Skeletal muscle satellite cell (primary cell): ENCODE measurements at regions not wholly inside any gene's neighbourhood (a gene's known extent, or its start where the extent isn't known, plus 50 kb on each side); places are given as distances from the start of the nearest gene placed in this dataset.

Source experiments
- H3K27me3 ChIP-seq: 2 replicates; pipeline ENCODE4 v1.7.0; 2013; ENCODE audit warnings: low read length; ENCODE audit not compliant: control insufficient read depth, insufficient read depth
- H3K36me3 ChIP-seq: 2 replicates; pipeline ENCODE4 v1.7.0; 2013; ENCODE audit warnings: mild to moderate bottlenecking, control low read depth, low read length; ENCODE audit not compliant: insufficient read depth
- H3K4me1 ChIP-seq: 2 replicates; pipeline ENCODE4 v1.7.0; 2013; ENCODE audit warnings: low read length; ENCODE audit not compliant: control insufficient read depth, insufficient read depth
- H3K4me2 ChIP-seq: 2 replicates; pipeline ENCODE4 v1.7.0; 2013; ENCODE audit warnings: mild to moderate bottlenecking, low read length
- H3K4me3 ChIP-seq: 2 replicates; pipeline ENCODE4 v1.7.0; 2013; ENCODE audit warnings: low read length
- H3K9ac ChIP-seq: 2 replicates; pipeline ENCODE4 v1.7.0; 2013; ENCODE audit warnings: mild to moderate bottlenecking, low read depth, low read length, moderate library complexity
- H3K9me3 ChIP-seq: replicated peaks from 2 replicates; pipeline ENCODE4 v1.7.0; 2013; ENCODE audit warnings: mild to moderate bottlenecking, control low read depth, low read length

DNA sequence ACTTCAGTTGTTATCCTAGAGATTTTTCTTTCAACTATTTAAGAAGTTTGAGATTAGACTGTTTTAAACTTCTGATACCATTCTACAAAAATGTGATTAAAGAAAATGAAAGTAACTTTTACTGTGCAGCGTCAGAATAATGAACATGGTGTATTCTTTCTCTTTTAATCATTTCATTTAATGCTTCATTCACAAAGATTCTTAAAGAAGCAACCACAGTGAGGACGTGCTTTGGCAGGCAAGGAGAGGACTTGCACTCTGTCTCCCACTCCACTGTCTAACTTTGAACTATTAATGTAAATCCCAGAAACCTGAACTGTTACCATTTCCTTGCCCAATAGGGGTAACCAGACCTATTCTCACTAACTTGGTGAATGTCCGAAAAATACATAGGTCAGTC is 137.0 kb downstream of the KCNRG start:
- Histone ChIP-seq H3K36me3 (no peaks in the 10 kb centered on the region), H3K4me2 (peak overlapping the region; percentile 72), H3K4me1 (peaks cover 15% of the 10 kb centered on the region), H3K27me3 (no peaks in the 10 kb centered on the region), H3K4me3 (peak overlapping the region; percentile 38), H3K9me3 (no peaks in the 10 kb centered on the region), H3K9ac (no peak overlapping the region)

- Histone ChIP-seq H3K27me3 (no peaks in the 10 kb centered on the region), H3K4me2 (peak overlapping the region; percentile 72), H3K4me1 (peaks cover 15% of the 10 kb centered on the region), H3K4me3 (peak overlapping the region; percentile 40), H3K9ac (no peak overlapping the region), H3K9me3 (no peaks in the 10 kb centered on the region), H3K36me3 (no peaks in the 10 kb centered on the region)
Observed at GRCh38 chr13:50152655-50153309, 137.5 kb downstream of the KCNRG start.

DNA sequence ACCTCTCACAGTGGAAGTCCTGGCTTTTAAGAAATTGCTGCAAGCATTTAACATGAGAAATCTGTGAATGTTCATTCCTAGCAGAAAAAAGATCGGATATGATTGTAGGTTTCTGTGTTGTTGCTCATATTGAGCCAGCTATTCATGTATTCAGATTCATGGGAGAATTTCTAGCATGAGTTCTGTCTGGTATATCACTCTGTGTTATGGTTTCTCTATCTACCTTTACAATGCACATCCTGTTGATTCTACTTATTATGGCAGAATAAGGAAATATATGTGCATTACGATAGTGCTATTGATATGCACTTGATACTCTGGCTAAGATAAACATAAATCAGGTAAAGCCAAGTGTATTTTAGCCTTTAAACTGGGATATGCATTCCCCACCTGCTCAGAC is 138.2 kb downstream of the KCNRG start:
- Histone ChIP-seq H3K4me1 (peaks cover 15% of the 10 kb centered on the region), H3K4me3 (no peak overlapping the region), H3K9ac (no peak overlapping the region), H3K9me3 (no peaks in the 10 kb centered on the region), H3K27me3 (no peaks in the 10 kb centered on the region), H3K36me3 (no peaks in the 10 kb centered on the region), H3K4me2 (peak overlapping the region; percentile 72)

- Histone ChIP-seq H3K9me3 (no peaks in the 10 kb centered on the region), H3K9ac (no peak overlapping the region), H3K4me3 (no peak overlapping the region), H3K27me3 (no peaks in the 10 kb centered on the region), H3K4me2 (no peak overlapping the region), H3K36me3 (no peaks in the 10 kb centered on the region), H3K4me1 (peaks cover 15% of the 10 kb centered on the region)
Observed at GRCh38 chr13:50153876-50154275, 138.6 kb downstream of the KCNRG start.

DNA sequence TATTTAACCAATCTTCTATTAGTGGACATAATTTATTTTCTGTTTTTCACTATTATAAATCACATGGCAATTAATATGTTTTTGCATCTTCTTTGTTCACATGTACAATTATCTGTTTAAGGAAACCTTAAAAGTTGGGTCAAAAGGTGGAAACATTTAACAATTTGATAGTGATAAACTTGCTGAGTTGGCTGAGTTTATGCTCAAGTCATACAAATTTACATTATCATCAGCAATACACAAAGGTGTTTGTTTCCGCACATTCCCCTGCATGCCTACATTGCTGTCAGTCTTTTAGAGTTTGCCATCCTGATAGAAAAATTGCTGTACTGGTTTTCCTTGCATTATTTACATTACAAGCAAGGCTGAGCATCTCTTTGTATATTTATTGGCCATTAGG is 139.5 kb downstream of the KCNRG start:
- H3K4me3 ChIP-seq, result no peak overlapping the region
- H3K27me3 ChIP-seq, result no peaks in the 10 kb centered on the region
- H3K36me3 ChIP-seq, result no peaks in the 10 kb centered on the region
- H3K4me2 ChIP-seq, result no peak overlapping the region
- H3K9ac ChIP-seq, result no peak overlapping the region
- peaks cover 15% of the 10 kb centered on the region for H3K4me1 ChIP-seq
- H3K9me3 ChIP-seq, result no peaks in the 10 kb centered on the region

GRCh38 chr13:50156140-50156539 is 140.9 kb downstream of the KCNRG start:
- H3K9me3 ChIP-seq, result no peaks in the 10 kb centered on the region

DNA sequence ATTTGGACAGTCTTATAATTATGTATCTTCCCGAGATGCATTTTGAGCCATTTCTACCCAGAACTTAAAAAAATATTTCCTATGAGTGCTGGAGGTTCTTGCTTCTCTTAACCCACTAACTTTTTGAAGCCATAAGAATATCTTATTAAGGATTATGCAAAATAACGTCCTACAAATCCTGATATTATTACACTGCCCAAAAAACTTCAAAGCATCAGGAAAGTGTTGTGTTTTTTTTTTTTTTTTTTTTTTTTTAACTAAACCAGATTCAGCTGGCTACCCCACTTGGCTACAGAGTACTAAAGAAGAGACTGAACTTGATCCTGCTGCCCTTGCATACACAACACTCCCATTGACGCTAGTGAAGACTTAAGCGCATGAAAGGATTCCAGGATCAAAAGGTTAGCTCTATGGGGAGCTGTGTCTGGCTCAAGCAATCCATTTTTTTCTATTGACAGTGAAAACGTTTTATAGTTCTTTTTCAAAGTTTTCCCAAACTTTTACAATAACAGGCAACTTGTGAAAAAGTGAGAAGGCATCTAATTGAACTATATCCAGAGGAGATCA is 141.4 kb downstream of the KCNRG start:
- Histone ChIP-seq H3K36me3 (no peaks in the 10 kb centered on the region), H3K4me1 (peaks cover 20% of the 10 kb centered on the region), H3K4me3 (no peak overlapping the region), H3K4me2 (no peak overlapping the region), H3K9me3 (no peaks in the 10 kb centered on the region), H3K9ac (no peak overlapping the region), H3K27me3 (no peaks in the 10 kb centered on the region)

More at GRCh38 chr13:50156140-50156539, 140.9 kb downstream of the KCNRG start:
- Histone ChIP-seq H3K4me3 (no peak overlapping the region), H3K27me3 (no peaks in the 10 kb centered on the region), H3K4me2 (no peak overlapping the region), H3K4me1 (peaks cover 20% of the 10 kb centered on the region), H3K9ac (no peak overlapping the region), H3K36me3 (no peaks in the 10 kb centered on the region)

DNA sequence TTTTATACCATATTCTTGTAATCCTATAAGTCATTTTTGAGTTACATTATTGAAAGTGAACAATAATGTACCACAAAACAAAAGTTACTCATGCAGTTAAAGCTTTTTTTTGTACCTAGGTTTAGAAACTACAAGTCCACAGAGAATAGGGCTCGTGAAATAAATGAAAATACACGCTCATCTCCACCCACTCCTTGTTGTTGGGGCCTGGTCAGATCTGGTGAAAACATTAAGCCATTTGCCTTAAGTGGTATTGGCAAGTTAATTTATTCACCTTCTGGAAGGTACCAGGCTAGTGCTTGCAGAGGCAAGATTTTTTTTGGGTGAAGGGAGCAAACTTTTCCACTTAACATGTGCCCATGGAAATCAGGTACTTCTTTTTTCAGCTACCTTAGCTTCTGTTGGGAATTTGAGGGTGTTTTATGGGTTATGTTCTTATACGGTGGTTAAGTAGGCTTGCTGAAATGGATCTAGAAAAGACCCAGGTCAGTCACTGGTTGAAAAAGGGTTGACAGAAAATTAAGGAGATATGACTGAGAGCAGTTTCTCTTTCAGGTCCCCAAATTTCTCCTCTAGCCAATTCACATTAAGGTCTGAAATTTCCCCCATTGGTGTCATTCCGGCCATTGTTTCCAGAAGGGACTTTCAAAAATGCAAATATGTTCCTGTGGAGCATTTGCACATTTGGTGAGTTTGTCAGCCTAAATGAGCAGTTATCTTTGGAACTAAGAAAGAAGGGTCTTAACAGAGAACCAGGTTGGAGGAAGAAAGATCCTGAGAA is 143.3 kb downstream of the KCNRG start:
- H3K4me3 ChIP-seq, result no peak overlapping the region
- H3K36me3 ChIP-seq, result no peaks in the 10 kb centered on the region
- no peak overlapping the region for H3K4me2 ChIP-seq
- no peaks in the 10 kb centered on the region for H3K27me3 ChIP-seq
- peaks cover 8% of the 10 kb centered on the region for H3K4me1 ChIP-seq
- no peaks in the 10 kb centered on the region for H3K9me3 ChIP-seq
- no peak overlapping the region for H3K9ac ChIP-seq

DNA sequence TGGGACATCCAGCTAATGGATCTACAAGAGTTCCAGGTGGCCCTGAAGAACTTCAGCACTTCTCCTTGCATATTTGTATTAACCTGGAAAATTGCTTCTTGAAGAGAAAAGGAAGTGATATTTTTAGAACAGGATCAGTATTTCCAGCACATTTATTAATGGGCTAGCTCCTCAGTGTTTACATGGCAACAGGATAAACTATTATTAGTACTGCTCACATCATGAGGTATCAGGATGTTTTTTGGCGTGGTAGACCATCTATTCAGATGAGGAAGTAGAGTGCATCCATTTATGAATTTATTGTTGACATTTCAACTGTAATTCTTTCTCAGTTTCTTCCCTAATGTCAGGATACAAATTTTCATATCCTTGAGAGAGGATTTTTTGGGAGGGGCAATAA is 144.4 kb downstream of the KCNRG start:
- no peaks in the 10 kb centered on the region for H3K9me3 ChIP-seq
- H3K4me3 ChIP-seq, result no peak overlapping the region
- H3K36me3 ChIP-seq, result no peaks in the 10 kb centered on the region
- H3K4me1 ChIP-seq, result peaks cover 8% of the 10 kb centered on the region
- H3K4me2 ChIP-seq, result no peak overlapping the region
- H3K9ac ChIP-seq, result no peak overlapping the region
- no peaks in the 10 kb centered on the region for H3K27me3 ChIP-seq

DNA sequence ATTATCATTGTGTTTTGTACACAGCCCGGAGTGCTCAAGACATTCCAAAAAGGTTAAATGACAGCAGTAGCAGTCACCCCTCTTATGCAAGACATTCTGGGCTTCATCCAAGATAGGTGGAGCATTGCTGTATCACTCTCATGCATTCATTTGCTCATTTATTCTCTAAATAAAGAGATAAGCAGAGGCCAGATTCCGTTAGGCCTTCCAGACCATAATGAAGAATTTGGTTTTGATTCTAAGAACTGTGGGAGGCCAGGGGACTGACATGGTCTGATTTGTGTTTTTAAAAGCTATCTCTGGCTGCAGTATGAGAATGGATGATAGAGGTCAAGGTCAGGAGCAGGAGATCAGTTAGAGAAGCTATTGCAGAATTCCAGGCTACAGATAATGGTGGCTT is 145.8 kb downstream of the KCNRG start:
- H3K36me3 ChIP-seq, result no peaks in the 10 kb centered on the region
- H3K27me3 ChIP-seq, result no peaks in the 10 kb centered on the region

DNA sequence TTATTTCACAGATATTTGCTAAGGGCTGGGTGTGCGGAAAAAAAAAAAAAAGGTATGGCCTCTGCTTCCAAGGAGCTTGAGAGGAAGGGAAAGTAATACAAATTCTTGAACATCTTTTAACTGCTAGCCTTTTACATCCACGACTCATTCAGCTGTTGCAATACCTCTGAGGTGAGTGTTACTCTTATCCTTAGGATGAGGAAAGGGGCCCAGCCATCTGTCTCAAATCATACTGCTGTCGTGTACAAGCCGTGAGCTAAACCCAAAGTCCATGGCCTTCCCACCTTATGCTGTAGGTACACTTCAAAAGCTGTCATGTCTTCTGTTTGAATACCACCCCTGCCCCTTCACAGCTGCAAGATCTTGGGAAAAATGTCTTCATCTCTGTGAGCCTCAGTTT is 146.8 kb downstream of the KCNRG start:
- Histone ChIP-seq H3K4me1 (peaks cover 5% of the 10 kb centered on the region), H3K4me3 (no peak overlapping the region), H3K4me2 (no peak overlapping the region), H3K27me3 (no peaks in the 10 kb centered on the region), H3K36me3 (no peaks in the 10 kb centered on the region), H3K9me3 (no peaks in the 10 kb centered on the region), H3K9ac (no peak overlapping the region)

More for the DNA sequence above, 145.8 kb downstream of the KCNRG start:
- H3K9ac ChIP-seq, result no peak overlapping the region
- no peak overlapping the region for H3K4me3 ChIP-seq
- no peak overlapping the region for H3K4me2 ChIP-seq
- H3K9me3 ChIP-seq, result no peaks in the 10 kb centered on the region
- H3K4me1 ChIP-seq, result peaks cover 8% of the 10 kb centered on the region
